CD4-positive, alpha-beta T cell treated with Interleukin-6 at 100 ng/mL for 8 hours (primary cell): ENCODE measurements at regions not wholly inside any gene's neighbourhood (a gene's known extent, or its start where the extent isn't known, plus 50 kb on each side); places are given as distances from the start of the nearest gene placed in this dataset.
"Not testable (repeated sequence)": the region's sequence is repeated elsewhere in the genome, so short reads cannot be mapped to it uniquely, and the experiment has no call there.

ENCODE experiments used
- DNase-seq: peaks from one replicate; pipeline ENCODE4 v3.0.0-alpha.2; 2020; ENCODE audit warnings: mixed read lengths, low spot score

- no peak for DNase-seq
Measured at GRCh38 chr4:62676962-62677361, 1476.8 kb downstream of the ADGRL3 start.

- no peak for DNase-seq
Measured at GRCh38 chr4:62670514-62670913, 1470.4 kb downstream of the ADGRL3 start.

- DNase-seq = no peak
Measured at GRCh38 chr4:62661821-62662220, 1461.7 kb downstream of the ADGRL3 start.

- DNase-seq = no peak
Measured at GRCh38 chr4:62656006-62656405, 1455.9 kb downstream of the ADGRL3 start.

- DNase-seq = no peak
Measured at GRCh38 chr4:62644372-62644771, 1444.2 kb downstream of the ADGRL3 start.

GRCh38 chr4:62640296-62640695 lies 1440.2 kb downstream of the ADGRL3 start:
- DNase-seq = no peak

GRCh38 chr4:62627671-62628070 lies 1427.5 kb downstream of the ADGRL3 start:
- DNase-seq = no peak

- no peak for DNase-seq
Measured at GRCh38 chr4:62627141-62627540, 1427.0 kb downstream of the ADGRL3 start.

- no peak for DNase-seq
Measured at GRCh38 chr4:62622089-62622488, 1422.0 kb downstream of the ADGRL3 start.

GRCh38 chr4:62619971-62620370 lies 1419.8 kb downstream of the ADGRL3 start:
- no peak for DNase-seq

GRCh38 chr4:62618042-62618441 lies 1417.9 kb downstream of the ADGRL3 start:
- no peak for DNase-seq

- DNase-seq = no peak
Measured at GRCh38 chr4:62601737-62602136, 1401.6 kb downstream of the ADGRL3 start.

- DNase-seq = not testable (repeated sequence)
Measured at GRCh38 chr4:62595265-62595664, 1395.1 kb downstream of the ADGRL3 start.

GRCh38 chr4:62591756-62592155 lies 1391.6 kb downstream of the ADGRL3 start:
- no peak for DNase-seq

- no peak for DNase-seq
Measured at GRCh38 chr4:62588671-62589070, 1388.5 kb downstream of the ADGRL3 start.

GRCh38 chr4:62571494-62571893 lies 1371.4 kb downstream of the ADGRL3 start:
- no peak for DNase-seq

GRCh38 chr4:62560858-62561257 lies 1360.7 kb downstream of the ADGRL3 start:
- no peak for DNase-seq

GRCh38 chr4:62550121-62550520 lies 1350.0 kb downstream of the ADGRL3 start:
- no peak for DNase-seq

- DNase-seq = no peak
Measured at GRCh38 chr4:62549601-62550000, 1349.5 kb downstream of the ADGRL3 start.

- no peak for DNase-seq
Measured at GRCh38 chr4:62548765-62549164, 1348.6 kb downstream of the ADGRL3 start.

- DNase-seq = no peak
Measured at GRCh38 chr4:62548108-62548524, 1348.0 kb downstream of the ADGRL3 start.

- no peak for DNase-seq
Measured at GRCh38 chr4:62544428-62544827, 1344.3 kb downstream of the ADGRL3 start.

GRCh38 chr4:62543002-62543401 lies 1342.9 kb downstream of the ADGRL3 start:
- no peak for DNase-seq

- DNase-seq = no peak
Measured at GRCh38 chr4:62533573-62533972, 1333.4 kb downstream of the ADGRL3 start.

GRCh38 chr4:62531731-62532130 lies 1331.6 kb downstream of the ADGRL3 start:
- DNase-seq = no peak
